Sigmoid colon (tissue), 4 donors: ENCODE measurements at regions not wholly inside any gene's neighbourhood (a gene's known extent, or its start where the extent isn't known, plus 50 kb on each side); places are given as distances from the start of the nearest gene placed in this dataset.

Source experiments
- EP300 ChIP-seq, 4 donors: sonication (generic); formaldehyde crosslinking; IDR thresholded peaks; one replicate each; pipeline ENCODE4 v1.6.1; 2017; ENCODE audit warnings: antibody characterized with exemption in 4 of 4
- POLR2A ChIP-seq, 2 donors: fragments of 450-650 bp; IDR thresholded peaks; one replicate each; pipeline ENCODE4 v1.6.1; 2016; ENCODE audit warnings: antibody characterized with exemption in 2 of 2, mild to moderate bottlenecking in 2 of 2, moderate library complexity in 2 of 2
- POLR2AphosphoS5 ChIP-seq, 4 donors: sonication (generic); formaldehyde crosslinking; IDR thresholded peaks; one replicate each; pipeline ENCODE4 v1.6.1; 2017; ENCODE audit warnings: antibody characterized with exemption in 4 of 4
- TF ChIP-seq, protein P1 (sequence below), 4 experiments: fragments of 450-650 bp in 3 of 4; fragments of 200-600 bp in 1 of 4; IDR thresholded peaks; one replicate each; pipeline ENCODE4 v1.5.1; 2016 to 2019; ENCODE audit warnings: antibody characterized with exemption in 4 of 4, mild to moderate bottlenecking in 3 of 4, moderate library complexity in 2 of 4

DNA sequence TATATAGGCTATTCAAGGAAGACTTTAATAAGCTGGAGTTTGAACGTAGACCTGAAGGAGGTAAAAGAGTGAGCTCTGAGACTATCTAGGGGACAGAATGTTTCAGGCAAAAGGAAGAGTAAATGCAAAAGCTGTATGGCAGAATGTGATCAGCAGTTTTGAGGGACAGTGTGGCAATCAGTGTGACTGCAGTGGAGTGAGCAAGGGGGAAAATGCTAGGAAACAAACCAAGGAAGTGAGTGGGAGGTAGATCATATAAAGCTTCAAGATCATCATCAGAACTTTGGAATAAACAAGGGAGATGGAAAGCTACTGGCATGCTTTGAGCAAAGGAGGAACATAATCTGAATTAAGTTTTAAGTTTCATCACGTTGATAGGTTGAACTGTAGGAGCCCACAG, 67.5 kb upstream of the BTG1 start:
- TF ChIP-seq, protein P1, sequence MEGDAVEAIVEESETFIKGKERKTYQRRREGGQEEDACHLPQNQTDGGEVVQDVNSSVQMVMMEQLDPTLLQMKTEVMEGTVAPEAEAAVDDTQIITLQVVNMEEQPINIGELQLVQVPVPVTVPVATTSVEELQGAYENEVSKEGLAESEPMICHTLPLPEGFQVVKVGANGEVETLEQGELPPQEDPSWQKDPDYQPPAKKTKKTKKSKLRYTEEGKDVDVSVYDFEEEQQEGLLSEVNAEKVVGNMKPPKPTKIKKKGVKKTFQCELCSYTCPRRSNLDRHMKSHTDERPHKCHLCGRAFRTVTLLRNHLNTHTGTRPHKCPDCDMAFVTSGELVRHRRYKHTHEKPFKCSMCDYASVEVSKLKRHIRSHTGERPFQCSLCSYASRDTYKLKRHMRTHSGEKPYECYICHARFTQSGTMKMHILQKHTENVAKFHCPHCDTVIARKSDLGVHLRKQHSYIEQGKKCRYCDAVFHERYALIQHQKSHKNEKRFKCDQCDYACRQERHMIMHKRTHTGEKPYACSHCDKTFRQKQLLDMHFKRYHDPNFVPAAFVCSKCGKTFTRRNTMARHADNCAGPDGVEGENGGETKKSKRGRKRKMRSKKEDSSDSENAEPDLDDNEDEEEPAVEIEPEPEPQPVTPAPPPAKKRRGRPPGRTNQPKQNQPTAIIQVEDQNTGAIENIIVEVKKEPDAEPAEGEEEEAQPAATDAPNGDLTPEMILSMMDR (IDR thresholded peaks at IDR 0.05), result no peak
- no peak for TF ChIP-seq POLR2A (IDR thresholded peaks at IDR 0.05)
- TF ChIP-seq EP300 (IDR thresholded peaks at IDR 0.05), result no peak
- no peak for TF ChIP-seq POLR2AphosphoS5 (IDR thresholded peaks at IDR 0.05)
